Thyroid gland (tissue), 4 donors: ENCODE measurements at regions not wholly inside any gene's neighbourhood (a gene's known extent, or its start where the extent isn't known, plus 50 kb on each side); places are given as distances from the start of the nearest gene placed in this dataset.

ENCODE experiments used
- DNase-seq, 2 donors: peaks; one replicate each; pipeline ENCODE4 v3.0.0-alpha.2; 2019
- H3K27ac ChIP-seq, 3 donors: fragments of 200-600 bp; sonication (generic); 1 replicate in 2 of 3; 2 replicates in 1 of 3; pipeline ENCODE4 v1.5.1; 2016 to 2019; ENCODE audit warnings: mild to moderate bottlenecking in 1 of 3, moderate library complexity in 1 of 3
- H3K27me3 ChIP-seq: fragments of 200-600 bp; sonication (generic); one replicate; pipeline ENCODE4 v1.5.1; 2019
- H3K36me3 ChIP-seq, 2 donors: fragments of 200-600 bp; sonication (generic); one replicate each; pipeline ENCODE4 v1.5.1; 2016 to 2019
- H3K4me1 ChIP-seq, 2 donors: fragments of 200-600 bp; sonication (generic); one replicate each; pipeline ENCODE4 v1.5.1; 2017 to 2019
- H3K4me3 ChIP-seq, 3 donors: fragments of 200-600 bp; sonication (generic); replicated peaks in 1 of 3; 1 replicate in 2 of 3; 2 replicates in 1 of 3; pipeline ENCODE4 v1.5.1; 2016; ENCODE audit warnings: mild to moderate bottlenecking in 1 of 3
- H3K9me3 ChIP-seq: fragments of 200-600 bp; sonication (generic); one replicate; pipeline ENCODE4 v1.5.1; 2017
- POLR2A ChIP-seq, 2 donors: fragments of 450-650 bp; IDR thresholded peaks; one replicate each; pipeline ENCODE4 v1.6.1; 2017; ENCODE audit warnings: antibody characterized with exemption in 2 of 2, mild to moderate bottlenecking in 2 of 2, moderate library complexity in 1 of 2
- WGBS, 2 donors: methylation state at CpG; one replicate each; pipeline ENCODE4 v1.1.5; 2017; 5-methylcytosine and 5-hydroxymethylcytosine counted together
- intact Hi-C: fragments of 100-400 bp; cut with DNase I; formaldehyde crosslinking; loops from one replicate; pipeline ENCODE4 v1.15.1; 2023
- TF ChIP-seq, protein P1 (sequence below), 6 experiments: fragments of 200-600 bp in 3 of 6; fragments of 450-650 bp in 3 of 6; sonication (generic) in 3 of 6; IDR thresholded peaks; one replicate each; pipeline ENCODE4 v1.5.1; 2016 to 2019; ENCODE audit warnings: antibody characterized with exemption in 6 of 6, mild to moderate bottlenecking in 2 of 6, inconsistent platforms in 1 of 6, moderate library complexity in 1 of 6

DNA sequence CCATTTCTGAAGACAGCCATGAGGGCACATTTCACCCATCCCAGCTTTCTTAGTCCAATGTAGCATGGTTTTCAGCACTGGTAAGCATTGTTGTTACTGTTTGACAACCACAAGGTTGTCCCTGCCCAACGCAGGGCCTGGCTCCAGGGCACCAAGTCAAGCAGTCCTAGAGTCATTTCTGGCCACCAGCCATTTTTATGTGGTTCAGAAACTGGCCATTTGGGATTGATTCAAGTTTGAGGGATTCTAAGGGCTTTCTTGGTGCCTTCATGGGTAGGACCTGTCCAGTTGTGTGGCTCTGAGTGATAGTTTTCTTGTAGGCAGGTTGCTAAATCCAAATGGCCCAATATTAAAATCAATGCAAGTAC is 535.4 kb upstream of the USP24 start:
- no peak overlapping the region for H3K4me3 ChIP-seq
- H3K27me3 ChIP-seq = no peaks in the 10 kb centered on the region
- H3K4me1 ChIP-seq = no peaks in the 10 kb centered on the region
- no peak for TF ChIP-seq POLR2A (IDR thresholded peaks at IDR 0.05)
- TF ChIP-seq, protein P1, sequence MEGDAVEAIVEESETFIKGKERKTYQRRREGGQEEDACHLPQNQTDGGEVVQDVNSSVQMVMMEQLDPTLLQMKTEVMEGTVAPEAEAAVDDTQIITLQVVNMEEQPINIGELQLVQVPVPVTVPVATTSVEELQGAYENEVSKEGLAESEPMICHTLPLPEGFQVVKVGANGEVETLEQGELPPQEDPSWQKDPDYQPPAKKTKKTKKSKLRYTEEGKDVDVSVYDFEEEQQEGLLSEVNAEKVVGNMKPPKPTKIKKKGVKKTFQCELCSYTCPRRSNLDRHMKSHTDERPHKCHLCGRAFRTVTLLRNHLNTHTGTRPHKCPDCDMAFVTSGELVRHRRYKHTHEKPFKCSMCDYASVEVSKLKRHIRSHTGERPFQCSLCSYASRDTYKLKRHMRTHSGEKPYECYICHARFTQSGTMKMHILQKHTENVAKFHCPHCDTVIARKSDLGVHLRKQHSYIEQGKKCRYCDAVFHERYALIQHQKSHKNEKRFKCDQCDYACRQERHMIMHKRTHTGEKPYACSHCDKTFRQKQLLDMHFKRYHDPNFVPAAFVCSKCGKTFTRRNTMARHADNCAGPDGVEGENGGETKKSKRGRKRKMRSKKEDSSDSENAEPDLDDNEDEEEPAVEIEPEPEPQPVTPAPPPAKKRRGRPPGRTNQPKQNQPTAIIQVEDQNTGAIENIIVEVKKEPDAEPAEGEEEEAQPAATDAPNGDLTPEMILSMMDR (IDR thresholded peaks at IDR 0.05) = no peak
- H3K36me3 ChIP-seq = no peaks in the 10 kb centered on the region
- no peak for DNase-seq
- intact Hi-C loops = no loop called here
- H3K9me3 ChIP-seq = no peaks in the 10 kb centered on the region
- H3K27ac ChIP-seq = no peak overlapping the region
- 57% methylated on average over 1 of the region's 1 CpG; no CpG with 5 or more reads in 1 of the 2 donors for WGBS, 2 donors

DNA sequence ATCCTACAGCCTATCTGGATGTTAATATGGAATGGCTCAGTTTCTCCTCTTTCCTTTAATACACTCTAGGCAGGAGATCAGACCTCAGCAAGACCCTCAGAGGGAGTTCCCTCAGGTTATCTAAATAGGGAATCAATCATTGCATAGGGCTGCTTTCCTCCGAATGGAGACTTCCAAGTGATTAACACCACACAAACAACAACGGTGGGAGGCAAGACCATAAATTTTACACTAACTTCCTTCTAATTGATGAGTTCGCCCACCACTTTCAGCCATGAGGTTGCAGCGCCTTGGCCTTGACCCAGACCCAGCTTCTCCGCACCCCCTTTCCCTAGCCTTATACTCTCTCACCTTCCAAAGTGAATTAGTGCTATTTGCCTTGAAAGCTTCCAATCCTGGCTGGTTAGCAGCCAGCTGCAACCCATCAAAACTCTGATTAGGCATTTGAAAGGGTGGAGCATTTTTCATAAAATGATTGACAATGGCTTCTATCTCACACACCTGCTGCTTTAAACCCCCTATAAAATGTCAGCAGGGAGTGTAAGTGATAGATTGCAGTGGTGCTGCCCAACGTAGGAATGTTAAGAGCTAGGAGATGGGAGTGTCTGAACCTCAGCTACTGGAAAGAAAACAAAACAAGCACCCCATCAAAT is 534.9 kb upstream of the USP24 start:
- no peak for TF ChIP-seq POLR2A (IDR thresholded peaks at IDR 0.05)
- TF ChIP-seq, protein P1 (IDR thresholded peaks at IDR 0.05) = no peak
- no peak for DNase-seq
- no peaks in the 10 kb centered on the region for H3K4me1 ChIP-seq
- no peaks in the 10 kb centered on the region for H3K27me3 ChIP-seq
- no peaks in the 10 kb centered on the region for H3K36me3 ChIP-seq
- no peak overlapping the region for H3K27ac ChIP-seq
- intact Hi-C loops = no loop called here
- H3K9me3 ChIP-seq = no peaks in the 10 kb centered on the region
- 90 to 91% methylated on average over 6 of the region's 6 CpGs for WGBS, 2 donors
- no peak overlapping the region for H3K4me3 ChIP-seq

DNA sequence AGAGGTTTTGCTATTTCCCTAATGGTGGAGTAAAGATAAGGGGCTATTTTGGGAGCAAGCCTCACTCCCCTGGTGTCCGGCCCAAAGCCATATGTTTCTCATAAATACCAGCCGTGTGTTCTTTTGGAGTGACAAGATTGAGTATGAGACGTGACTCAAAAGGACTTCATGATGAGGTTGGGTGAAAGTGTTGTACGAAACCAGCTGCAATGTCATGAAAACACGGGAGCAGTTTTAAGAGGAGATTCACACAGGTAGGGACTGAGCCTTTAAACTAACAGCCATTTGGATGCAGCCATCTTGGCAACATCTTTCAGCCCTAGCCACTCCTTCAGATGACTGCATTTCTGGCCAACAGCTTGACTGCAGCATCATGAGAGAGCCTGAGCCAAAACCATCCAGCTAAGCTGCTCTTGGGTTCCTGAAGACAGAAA is 532.3 kb upstream of the USP24 start:
- H3K4me1 ChIP-seq = no peaks in the 10 kb centered on the region
- H3K27me3 ChIP-seq = no peaks in the 10 kb centered on the region
- intact Hi-C loops = no loop called here
- no peak overlapping the region for H3K27ac ChIP-seq
- 85 to 95% methylated on average over 5 of the region's 5 CpGs for WGBS, 2 donors
- DNase-seq = no peak
- H3K9me3 ChIP-seq = no peaks in the 10 kb centered on the region
- H3K36me3 ChIP-seq = no peaks in the 10 kb centered on the region
- no peak for TF ChIP-seq POLR2A (IDR thresholded peaks at IDR 0.05)
- TF ChIP-seq, protein P1 (IDR thresholded peaks at IDR 0.05) = no peak
- no peak overlapping the region for H3K4me3 ChIP-seq

DNA sequence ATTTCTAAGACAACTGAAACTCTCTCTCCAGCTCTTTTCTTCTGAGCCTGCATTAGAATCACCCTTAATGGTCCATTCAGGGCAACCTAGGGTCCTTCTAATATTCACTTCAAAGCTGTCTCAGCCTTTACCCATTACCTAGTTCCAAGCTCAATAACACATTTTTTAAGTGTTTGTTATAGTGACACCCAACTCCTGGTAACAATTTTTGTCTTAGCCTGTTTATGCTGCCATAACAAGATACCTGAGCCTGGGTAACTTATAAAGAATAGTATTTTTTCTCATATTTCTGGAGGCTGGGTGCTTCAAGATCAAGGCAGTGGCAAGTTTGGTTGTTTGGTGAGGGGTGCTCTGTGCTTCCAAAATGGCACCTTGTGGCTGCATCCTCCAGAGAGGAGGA is 531.5 kb upstream of the USP24 start:
- Histone ChIP-seq H3K27ac (no peak overlapping the region), H3K27me3 (no peaks in the 10 kb centered on the region), H3K4me3 (no peak overlapping the region), H3K9me3 (no peaks in the 10 kb centered on the region), H3K4me1 (no peaks in the 10 kb centered on the region), H3K36me3 (no peaks in the 10 kb centered on the region)
- no peak for TF ChIP-seq POLR2A (IDR thresholded peaks at IDR 0.05)
- TF ChIP-seq, protein P1 (IDR thresholded peaks at IDR 0.05) = no peak
- DNase-seq = no peak
- intact Hi-C loops = no loop called here

DNA sequence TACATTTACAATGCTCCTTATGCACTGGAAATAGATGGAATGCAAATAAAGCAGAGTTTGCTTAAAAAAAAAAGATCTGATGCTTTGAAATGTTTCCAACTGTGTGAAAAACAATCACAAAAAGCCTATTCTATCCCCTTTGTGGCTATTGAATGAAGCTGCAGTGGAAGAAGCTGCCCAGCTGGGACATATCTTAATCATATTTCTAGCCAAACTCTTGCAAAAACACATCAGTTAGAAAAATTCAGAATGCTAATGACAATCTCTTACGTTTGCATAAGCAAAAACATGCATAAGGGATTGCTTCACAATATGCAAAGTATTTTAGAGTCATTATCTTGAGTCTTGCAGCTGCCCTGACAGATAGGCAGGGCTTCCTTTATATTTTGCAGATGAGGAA is 526.4 kb upstream of the USP24 start:
- no peak overlapping the region for H3K27ac ChIP-seq
- no peak for TF ChIP-seq POLR2A (IDR thresholded peaks at IDR 0.05)
- 81 to 84% methylated on average over 1 of the region's 1 CpG for WGBS, 2 donors

DNA sequence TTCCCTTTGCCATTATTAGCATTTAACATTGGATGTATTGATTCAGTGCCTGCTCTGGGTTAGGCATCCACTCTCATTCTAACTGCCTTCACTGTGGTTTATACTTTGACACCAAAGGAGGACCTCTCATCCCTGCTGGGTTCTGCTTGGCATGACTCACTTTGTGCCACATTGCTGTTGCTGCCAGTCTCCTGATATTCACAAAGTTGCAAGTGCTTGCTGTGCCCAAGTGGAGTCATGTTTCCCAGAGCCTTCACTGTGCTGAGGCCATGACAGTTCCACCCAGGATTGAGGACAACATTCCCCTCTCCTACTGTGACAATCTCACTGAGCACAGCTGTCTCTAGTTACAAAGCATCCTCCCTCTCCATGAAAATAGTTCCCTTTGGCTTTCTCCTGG is 519.9 kb upstream of the USP24 start:
- Histone ChIP-seq H3K27me3 (no peaks in the 10 kb centered on the region), H3K9me3 (no peaks in the 10 kb centered on the region), H3K4me1 (no peaks in the 10 kb centered on the region), H3K36me3 (no peaks in the 10 kb centered on the region), H3K27ac (no peak overlapping the region), H3K4me3 (no peak overlapping the region)
- DNase-seq = no peak
- TF ChIP-seq, protein P1 (IDR thresholded peaks at IDR 0.05) = no peak
- no peak for TF ChIP-seq POLR2A (IDR thresholded peaks at IDR 0.05)
- intact Hi-C loops = no loop called here

More for the DNA sequence above, 526.4 kb upstream of the USP24 start:
- no peaks in the 10 kb centered on the region for H3K9me3 ChIP-seq
- H3K27me3 ChIP-seq = no peaks in the 10 kb centered on the region
- no peaks in the 10 kb centered on the region for H3K36me3 ChIP-seq
- no peak for DNase-seq
- no peaks in the 10 kb centered on the region for H3K4me1 ChIP-seq
- intact Hi-C loops = no loop called here
- no peak overlapping the region for H3K4me3 ChIP-seq
